HG03442 (cell line): ENCODE measurements at regions not wholly inside any gene's neighbourhood (a gene's known extent, or its start where the extent isn't known, plus 50 kb on each side); places are given as distances from the start of the nearest gene placed in this dataset.
"Not testable (repeated sequence)": the region's sequence is repeated elsewhere in the genome, so short reads cannot be mapped to it uniquely, and the experiment has no call there.

Source experiments
- ATAC-seq: cut with Tn5 transposase; IDR thresholded peaks from one replicate; pipeline ENCODE4 v1.9.1; 2021; ENCODE audit warnings: mild to moderate bottlenecking, moderate library complexity; ENCODE audit not compliant: unreplicated experiment

DNA sequence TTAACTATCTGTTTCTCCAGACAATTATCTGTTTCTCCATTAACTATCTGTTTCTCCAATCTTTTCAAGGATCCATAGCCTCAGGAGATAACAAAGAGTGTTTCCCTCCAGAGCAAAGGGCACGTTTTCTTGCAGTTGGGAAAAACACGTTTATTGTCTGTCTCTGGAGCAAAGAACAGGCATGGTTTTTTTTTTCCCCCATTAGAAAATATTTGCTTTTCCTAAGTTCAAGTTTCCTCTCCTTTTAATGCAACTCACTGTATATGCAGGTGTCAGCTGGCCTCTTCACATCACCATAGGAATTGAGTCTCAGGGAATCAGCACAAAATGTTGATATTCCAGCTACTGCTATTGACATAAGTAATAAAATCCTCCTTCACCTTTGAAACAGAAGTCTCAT, 984.4 kb downstream of the RAB28 start:
- no peak for ATAC-seq

DNA sequence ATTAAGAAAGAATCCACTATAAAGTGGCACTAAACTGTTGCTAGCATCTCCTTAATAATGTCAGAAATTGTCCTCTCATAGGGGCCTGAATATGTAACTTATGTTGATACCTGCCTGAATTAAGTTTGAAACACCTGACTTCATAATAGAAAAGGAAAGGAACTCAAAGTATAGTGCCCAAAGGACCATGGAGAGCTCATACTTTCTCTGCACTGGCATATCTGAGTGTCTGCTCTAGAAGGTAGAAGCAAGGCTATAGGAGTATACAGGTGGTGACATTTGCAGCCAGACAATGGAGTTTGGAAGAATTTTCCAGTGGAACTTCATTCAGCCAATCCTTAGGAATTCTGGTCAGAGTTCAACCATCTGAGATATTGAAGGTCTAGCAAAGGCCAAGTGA, 988.9 kb downstream of the RAB28 start:
- ATAC-seq: no peak

DNA sequence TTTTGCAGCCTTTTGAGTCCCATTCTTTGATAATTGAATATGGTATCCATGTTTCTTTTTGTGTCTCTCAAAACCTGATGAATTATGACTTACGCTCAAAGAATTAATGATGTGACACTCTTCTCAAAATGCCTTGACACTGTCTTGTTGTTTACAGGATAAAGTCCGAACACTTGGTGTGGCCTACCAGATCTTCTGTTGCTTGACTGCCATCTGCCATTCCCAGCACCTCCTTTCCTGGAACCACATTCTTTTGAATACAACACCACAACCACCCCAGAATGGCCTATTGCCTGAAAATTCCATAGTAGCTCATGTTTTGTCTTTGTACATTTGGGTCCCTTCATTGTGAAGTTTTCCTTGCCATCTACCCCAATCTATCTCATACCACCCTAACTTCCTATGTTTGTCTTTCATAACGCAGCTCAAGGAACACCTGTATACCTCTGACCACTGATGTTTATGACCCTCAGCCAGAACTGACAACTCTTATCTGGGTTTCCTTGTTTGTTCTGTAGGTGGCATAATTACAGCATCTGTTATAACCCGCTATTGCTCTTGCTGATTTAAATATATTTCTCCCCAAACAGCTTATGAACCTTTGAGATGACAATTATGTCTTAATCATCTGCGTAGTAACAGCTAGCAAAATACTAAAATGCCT, 991.3 kb downstream of the RAB28 start:
- no peak for ATAC-seq

DNA sequence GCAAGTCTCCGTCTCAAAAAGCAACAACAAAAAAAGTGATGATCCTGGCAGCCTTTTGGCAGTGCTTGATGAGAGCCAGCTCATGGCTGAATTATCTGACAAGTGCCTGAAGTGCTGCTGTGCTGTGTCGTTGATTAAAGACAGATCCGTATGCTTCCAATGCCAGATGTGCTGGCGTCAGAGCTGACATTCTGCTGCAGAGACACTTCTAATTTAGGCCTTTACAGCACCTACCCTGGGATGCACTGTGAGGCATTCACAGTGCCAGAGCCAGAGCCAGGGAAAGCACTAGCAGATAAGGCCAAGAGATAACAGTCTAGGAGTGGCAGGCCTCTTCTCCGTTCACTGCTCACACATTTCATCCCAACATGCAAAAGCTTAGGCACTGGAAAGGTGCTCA, 995.5 kb downstream of the RAB28 start:
- ATAC-seq: no peak

DNA sequence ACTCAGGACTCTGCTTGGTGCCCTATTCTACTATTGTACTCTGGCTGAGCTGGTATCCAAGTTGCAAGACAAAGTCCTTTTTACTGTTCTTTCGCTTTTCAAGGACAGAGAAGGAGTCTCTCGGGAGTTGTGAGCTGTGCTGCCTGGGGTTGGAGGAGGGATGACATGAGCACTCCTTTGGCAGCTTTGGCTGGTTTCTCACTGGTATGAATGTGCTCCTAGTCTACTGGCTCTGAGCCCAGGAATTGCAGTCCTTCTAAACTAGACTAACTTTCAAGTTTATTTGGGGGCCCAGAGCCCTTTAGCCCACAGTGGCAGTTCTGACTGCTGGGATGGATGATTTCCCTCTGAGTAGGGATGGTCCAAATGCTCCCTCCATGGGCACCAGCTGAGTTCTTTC, 997.1 kb downstream of the RAB28 start:
- ATAC-seq: no peak

DNA sequence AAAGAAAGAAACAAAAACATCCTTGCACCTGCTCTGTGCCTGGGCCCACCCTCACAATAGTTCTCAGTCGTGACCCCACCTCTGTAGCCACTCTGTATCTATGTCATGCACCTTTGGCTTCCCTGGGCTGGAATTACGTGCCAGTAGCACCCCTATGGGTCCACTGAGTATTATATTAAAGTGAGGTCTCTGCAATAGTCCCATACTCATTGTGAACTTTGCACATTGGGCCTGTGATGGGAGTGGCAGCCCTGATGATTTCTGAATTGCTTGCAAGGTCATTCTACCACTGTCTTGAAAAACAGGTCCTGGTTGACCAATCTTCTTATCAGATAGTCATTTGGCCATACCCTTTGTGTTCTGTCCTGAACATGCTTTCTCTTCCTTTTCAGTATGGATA, 1012.1 kb downstream of the RAB28 start:
- no peak for ATAC-seq

DNA sequence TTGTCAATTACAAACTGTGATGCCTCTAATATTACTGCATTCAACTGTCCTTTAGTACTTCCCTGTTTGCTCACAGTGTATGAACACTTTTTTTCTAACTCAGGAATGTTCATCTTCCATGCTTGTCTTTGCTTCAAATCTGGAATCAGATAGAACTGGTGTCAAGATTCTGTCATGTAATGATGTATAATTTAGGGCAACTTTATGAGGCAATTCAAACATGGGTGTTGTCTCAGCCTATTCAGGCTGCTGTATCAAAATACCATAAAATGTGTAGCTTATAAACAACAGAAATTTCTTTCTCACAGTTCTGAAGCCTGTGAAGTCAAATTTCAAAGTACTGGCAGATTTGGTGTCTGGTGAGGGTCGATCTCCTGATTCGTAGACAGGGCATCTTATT, 1012.9 kb downstream of the RAB28 start:
- ATAC-seq: no peak

DNA sequence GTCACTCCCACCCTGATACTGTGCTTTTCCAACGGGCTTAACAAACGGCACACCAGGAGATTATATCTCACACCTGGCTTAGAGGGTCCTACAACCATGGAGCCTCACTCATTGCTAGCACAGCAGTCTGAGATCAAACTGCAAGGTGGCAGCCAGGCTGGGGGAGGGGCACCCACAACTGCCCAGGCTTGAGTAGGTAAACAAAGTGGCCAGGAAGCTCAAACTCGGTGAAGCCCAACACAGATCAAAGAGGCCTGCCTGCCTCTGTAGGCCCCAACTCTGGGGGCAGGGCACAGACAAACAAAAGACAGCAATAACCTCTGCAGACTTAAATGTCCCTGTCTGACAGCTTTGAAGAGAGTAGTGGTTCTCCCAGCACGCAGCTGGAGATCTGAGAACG, 1022.6 kb downstream of the RAB28 start:
- not testable (repeated sequence) for ATAC-seq

DNA sequence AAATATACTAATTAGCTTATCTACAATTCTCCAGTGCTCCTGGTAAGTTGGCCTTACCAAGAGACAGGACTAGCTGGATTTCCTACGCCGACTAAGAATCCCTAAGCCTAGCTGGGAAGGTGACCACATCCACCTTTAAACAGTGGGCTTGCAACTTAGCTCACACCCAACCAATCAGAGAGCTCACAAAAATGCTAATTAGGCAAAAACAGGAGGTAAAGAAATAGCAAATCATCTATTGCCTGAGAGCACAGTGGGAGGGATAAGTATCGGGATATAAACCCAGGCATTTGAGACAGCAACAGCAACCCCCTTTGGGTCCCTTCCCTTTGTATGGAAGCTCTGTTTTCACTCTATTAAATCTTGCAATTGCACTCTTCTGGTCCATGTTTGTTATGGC, 1025.0 kb downstream of the RAB28 start:
- no peak for ATAC-seq

DNA sequence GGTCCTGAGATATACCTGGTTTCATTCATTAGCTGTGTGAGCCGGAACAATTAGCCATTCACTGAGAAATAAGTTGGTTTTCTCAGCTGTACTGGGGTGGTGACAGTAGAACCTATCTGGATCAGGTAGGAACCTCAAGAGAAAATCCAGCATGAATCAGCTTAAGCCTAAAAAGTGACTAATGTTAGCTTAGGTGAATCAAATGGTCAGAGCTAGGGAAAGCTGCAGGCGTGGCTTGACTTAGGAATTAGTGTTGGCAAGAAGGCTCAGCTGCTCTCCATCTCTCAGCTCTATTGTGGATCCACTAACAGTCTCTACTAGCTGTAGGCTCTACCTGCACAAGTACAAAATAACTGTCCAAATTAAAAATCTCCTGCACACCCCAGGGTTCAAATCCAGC, 1025.5 kb downstream of the RAB28 start:
- ATAC-seq: no peak

DNA sequence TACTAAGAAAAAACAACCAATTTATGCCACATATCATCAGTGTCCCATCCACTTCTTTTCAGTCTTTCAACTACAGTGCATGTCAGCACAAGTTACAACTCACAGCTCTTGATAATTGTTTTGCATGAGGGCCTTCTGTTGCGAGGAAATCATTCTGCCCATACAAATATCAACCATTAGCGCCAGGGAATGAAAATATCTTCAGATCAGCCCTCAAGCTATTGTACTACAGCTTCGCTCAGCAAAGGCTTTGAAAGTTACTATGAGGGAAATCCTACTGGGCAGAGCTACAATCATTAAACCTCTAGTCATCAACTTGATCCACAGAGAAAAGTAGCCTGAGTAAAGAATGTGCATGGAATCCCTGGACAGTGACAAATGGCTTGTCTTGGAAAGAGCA, 1023.6 kb upstream of the HS3ST1 start:
- no peak for ATAC-seq

DNA sequence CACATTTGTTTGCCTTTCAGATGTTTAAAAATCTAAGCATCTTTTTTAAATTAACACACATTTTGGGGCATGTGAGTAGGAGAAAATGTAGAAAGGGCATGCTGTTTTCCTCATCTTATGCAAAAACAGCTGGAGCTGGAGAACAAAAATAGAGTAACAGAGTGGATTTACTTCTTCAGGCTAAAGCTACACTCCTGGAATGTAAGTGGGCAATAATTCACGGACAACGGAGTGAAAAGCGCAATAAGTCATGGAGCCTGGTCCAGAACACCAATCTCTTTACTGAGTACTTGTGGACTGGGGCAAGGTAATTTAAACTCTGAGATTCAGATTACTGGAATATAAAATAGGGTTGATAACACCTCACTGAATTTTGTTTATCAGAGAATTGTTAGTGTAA, 1018.8 kb upstream of the HS3ST1 start:
- ATAC-seq: no peak

DNA sequence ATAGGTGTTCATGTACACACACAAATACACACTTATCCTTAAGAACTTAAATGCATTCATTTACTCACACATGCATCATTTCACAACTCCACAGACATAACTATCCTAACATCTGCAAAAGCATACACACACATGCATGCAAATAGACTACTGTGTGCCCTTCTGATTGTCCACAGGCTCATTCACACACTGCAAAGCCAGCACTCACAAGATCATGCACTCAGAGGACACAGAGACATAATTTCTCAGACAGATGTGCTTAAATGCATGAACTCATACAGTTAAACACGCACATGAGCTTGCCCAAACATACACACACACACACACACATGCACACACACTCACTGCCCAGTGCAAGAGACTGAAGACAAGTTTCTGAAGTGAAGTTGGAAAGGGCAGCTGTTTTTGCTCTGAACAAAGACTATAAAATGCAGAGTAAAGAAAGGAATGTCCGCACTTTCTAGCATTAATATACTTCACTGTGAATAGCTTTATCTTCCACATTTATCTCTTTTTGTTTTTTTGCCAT, 1018.0 kb upstream of the HS3ST1 start:
- ATAC-seq: no peak

DNA sequence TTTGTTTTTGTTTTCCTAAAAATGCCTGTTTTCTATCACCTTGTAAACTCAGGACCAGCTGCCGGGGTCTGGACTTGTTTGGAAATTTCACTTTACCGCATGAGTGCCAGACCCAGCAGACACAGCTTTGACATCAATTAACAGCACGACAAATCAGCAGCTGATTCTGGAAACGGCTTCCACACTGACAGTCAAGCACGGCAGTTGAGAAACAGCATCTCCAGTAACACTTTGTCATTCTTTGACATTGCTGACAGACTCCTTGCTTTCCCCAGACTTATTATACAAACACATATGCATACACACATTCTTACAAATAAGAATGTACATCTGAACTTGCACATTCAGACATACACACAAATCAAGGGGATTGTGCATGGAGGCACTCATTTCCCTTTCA, 1017.6 kb upstream of the HS3ST1 start:
- no peak for ATAC-seq

DNA sequence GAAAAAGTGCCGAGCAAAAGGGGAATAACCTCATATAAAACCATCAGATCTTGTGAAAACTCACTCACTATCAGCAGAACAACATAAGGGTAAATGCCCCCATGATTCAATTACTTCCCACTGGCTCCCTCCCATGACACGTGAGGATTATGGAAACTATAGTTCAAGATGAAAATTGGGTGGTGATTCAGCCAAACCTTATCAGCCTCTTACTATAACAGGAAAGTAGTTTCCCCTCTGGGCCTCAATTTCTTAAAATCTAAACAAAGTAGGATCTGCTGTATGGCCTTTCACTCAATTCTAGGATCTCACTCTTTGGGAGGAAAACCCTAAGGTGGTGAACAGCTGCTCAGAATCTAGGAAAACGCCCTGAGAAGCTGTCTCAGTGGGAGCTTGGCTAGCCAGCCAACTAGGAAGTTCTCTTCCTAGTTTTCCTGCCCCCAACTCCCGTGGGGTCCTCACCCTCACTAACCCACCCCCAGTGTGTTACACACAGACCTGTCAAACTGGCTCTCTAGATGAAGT, 1017.1 kb upstream of the HS3ST1 start:
- no peak for ATAC-seq

DNA sequence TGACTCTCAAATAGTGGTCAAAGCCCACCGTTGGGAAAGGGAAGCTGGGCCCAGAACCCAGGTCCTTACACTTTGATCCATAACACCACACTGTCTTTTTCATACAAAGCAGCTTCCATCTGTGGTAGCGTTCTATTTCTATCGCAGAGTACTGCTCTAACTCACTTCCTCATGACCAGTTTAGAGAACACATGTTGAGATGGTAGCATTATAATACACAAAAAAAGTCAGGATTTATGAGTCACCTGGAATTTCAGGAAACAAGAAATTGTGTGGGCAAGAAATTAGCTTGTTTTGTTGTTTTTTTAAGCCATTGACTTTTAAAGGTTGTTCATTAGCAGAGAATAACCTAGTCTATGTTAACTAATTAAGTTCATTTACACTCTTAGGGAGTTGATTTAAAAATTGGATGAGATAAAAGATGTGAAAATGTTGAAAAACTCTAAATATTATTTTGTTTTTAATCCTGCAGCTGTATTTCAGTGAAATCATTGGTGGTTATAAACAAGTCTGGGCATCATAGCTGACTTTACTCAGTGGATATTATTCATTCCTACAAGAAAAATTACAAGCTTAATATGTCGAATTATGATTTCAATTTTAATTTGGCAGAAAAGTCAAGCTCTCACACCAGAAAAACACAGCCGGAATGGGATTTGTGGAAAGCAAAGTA, 1011.1 kb upstream of the HS3ST1 start:
- ATAC-seq: no peak

DNA sequence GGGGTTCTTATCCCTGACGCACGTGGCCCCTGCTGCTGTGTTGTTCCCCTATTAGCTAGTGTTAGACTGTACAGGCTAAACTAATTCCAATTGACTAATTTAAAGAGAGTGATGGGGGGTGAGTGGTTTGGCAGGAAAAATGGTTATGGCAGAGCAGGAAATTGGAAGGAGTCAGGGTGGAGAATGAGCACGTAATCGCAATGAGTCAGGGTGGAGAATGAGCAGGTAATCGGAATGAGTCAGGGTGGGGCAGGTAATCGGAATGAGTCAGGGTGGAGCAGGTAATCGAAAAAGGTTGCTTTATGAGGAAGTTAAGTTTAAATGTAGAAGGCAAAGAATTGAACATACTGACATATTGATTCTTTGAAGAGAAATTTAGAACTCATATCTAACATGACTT, 1002.6 kb upstream of the HS3ST1 start:
- not testable (repeated sequence) for ATAC-seq

DNA sequence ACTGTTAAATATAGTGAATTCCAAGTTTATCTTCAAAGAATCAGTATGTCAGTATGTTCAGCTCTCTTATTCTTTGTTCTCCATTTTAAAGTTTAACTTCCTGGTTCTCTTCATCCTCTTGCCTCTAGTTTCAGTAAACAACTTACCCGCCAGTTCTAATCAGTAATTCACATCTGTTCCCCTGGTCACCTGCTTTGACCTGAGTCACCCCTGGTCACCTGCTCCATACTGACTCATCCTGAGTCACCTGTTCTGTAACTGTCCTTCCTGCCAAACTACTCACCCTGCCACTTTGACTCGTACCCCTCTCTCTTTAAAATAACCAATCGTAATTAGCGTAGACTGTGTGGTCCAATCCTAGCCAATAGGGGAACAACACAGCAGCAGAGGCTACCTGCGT, 992.7 kb upstream of the HS3ST1 start:
- ATAC-seq: no peak

DNA sequence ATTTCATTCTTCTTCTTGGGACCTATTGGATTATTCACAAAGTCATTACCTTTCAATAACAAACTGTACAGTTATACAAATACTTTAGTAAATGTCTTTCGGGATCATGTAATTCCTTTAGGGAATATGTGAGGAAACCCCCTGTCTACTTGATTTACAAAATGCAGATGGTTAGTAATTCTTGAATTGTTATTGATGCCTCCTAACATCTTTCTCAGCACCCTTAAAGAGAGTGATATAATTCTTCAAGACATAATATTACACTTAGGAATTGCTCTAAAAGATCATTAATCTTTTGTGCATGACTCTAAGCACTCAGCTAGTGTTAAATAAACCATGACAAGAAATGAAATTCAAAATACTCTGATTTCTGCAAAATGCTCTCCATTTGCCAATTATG, 988.1 kb upstream of the HS3ST1 start:
- ATAC-seq: no peak

DNA sequence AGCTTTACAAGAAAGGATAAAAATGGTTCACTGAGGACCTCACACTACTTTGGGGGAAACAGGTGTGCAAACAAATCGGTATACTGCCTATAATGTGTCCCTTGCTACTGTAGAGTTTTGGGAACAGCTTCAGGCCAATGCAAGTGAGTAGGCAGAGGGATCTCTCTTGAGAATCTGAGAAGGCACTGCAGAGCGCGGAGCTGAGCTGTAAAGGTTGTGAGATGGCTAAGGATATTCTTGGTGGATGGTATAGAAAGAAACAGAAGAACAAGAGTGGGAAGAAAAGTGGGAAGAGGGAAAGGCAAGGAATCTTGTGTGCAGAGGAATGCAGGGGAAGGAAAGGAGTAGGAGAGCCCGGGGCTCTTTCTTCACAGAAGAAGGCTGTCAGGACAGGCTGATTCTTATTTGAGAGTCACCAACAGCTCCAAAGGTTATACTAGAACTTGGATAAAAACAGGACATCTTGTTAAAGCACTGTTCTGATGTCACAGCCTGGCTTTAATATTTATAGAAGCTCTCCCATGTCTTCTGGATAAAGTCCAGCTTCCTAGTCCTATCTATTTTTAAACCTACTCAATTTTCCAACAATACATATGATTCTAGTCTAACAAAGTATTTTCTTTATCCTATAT, 985.6 kb upstream of the HS3ST1 start:
- no peak for ATAC-seq

DNA sequence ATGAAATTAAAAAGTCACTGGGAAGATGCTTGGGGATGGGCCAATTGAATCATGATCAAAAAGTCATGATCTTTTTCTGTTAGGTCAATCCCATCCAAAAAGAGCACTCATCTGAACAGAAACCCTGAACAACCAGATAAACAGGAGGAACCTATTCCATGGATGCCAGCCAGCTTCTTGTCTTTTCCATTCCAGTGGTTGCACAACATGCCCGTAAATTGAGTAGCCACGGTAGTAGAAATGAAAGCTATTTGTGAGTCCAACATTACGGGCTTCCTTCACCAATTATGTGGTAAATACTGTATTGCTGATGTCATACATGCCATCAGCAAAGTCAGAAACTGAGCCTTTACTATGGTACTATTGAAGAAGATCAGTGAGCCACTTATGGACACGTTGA, 982.4 kb upstream of the HS3ST1 start:
- no peak for ATAC-seq
